ENCODE measurements at regions not wholly inside any gene's neighbourhood (a gene's known extent, or its start where the extent isn't known, plus 50 kb on each side); places are given as distances from the start of the nearest gene placed in this dataset.

GRCh38 chr9:88819476-88819875, 171.8 kb upstream of the S1PR3 start:
- BruUV-seq (replicated peaks), result no TSS peak
- no peak for DNase-seq (ENCODE audit: low read depth, low spot score)
- no peak overlapping the region for H3K4me3 ChIP-seq (replicated peaks in 1 of 3; ENCODE audit: insufficient read depth in 1 of 3, low read depth in 1 of 3, low read length in 3 of 3)
- no peaks in the 10 kb centered on the region for H3K36me3 ChIP-seq (ENCODE audit: control insufficient read depth in 2 of 2, extremely low read depth in 1 of 2, insufficient read depth in 2 of 2, low read length in 2 of 2)
- H3K27ac ChIP-seq (ENCODE audit: insufficient read depth, low read depth, low read length), result no peak overlapping the region
- no peaks in the 10 kb centered on the region for H3K9me3 ChIP-seq (replicated peaks; ENCODE audit: control insufficient read depth, insufficient read depth, low read length)
- dilution Hi-C loops (cut with MboI; ENCODE audit: extremely low pct_ligation_motif_present, low sequenced_read_pairs), result no loop called here
- no peak overlapping the region for H2AFZ ChIP-seq (ENCODE audit: low read depth, low read length)
- TF ChIP-seq FOS (IDR thresholded peaks at IDR 0.05; ENCODE audit: borderline replicate concordance, insufficient read depth, low read length) (no peak), EZH2 (IDR thresholded peaks at IDR 0.05; ENCODE audit: borderline replicate concordance, low read depth, low read length, severe bottlenecking) (no peak), GATA2 (IDR thresholded peaks at IDR 0.05; ENCODE audit: insufficient read depth, insufficient read length, low read depth, low read length) (no peak)
- H3K79me2 ChIP-seq (ENCODE audit: control insufficient read depth, insufficient read depth, low read length), result no peaks in the 10 kb centered on the region
- intact Hi-C loops (cut with micrococcal nuclease), result no loop called here
- H3K9me1 ChIP-seq (replicated peaks; ENCODE audit: control insufficient read depth, extremely low read depth, insufficient read depth, low read length), result no peaks in the 10 kb centered on the region
- ChIA-PET POLR2A (no interaction called here), CTCF (interaction anchor here (1.0 to 1.2 kb wide), 2 partner anchors 37 to 181 kb away, joined by 3 to 5 read pairs; no protein-coding TSS in a partner anchor)
- H3K4me2 ChIP-seq (ENCODE audit: insufficient read depth, low read length), result no peak overlapping the region
- H3K9ac ChIP-seq (replicated peaks; ENCODE audit: extremely low read depth, insufficient read depth, low read length), result no peak overlapping the region
- no peaks in the 10 kb centered on the region for H3K27me3 ChIP-seq (ENCODE audit: control insufficient read depth in 2 of 2, insufficient read depth in 2 of 2, low read length in 2 of 2)
- FAIRE-seq, result no peak
- no peaks in the 10 kb centered on the region for H3K4me1 ChIP-seq (ENCODE audit: control insufficient read depth, extremely low read depth, insufficient read depth, low read length)
- H4K20me1 ChIP-seq (replicated peaks; ENCODE audit: control insufficient read depth, extremely low read depth, insufficient read depth, low read length), result no peaks in the 10 kb centered on the region

GRCh38 chr9:88820055-88820454, 171.2 kb upstream of the S1PR3 start:
- no peaks in the 10 kb centered on the region for H4K20me1 ChIP-seq (replicated peaks; ENCODE audit: control insufficient read depth, extremely low read depth, insufficient read depth, low read length)
- H3K27me3 ChIP-seq (ENCODE audit: control insufficient read depth in 2 of 2, insufficient read depth in 2 of 2, low read length in 2 of 2), result no peaks in the 10 kb centered on the region
- no peak overlapping the region for H3K4me3 ChIP-seq (replicated peaks in 1 of 3; ENCODE audit: insufficient read depth in 1 of 3, low read depth in 1 of 3, low read length in 3 of 3)
- H3K4me1 ChIP-seq (ENCODE audit: control insufficient read depth, extremely low read depth, insufficient read depth, low read length), result no peaks in the 10 kb centered on the region
- POLR2A ChIA-PET, result no interaction called here
- no peak overlapping the region for H2AFZ ChIP-seq (ENCODE audit: low read depth, low read length)
- H3K79me2 ChIP-seq (ENCODE audit: control insufficient read depth, insufficient read depth, low read length), result no peaks in the 10 kb centered on the region
- no TSS peak for BruUV-seq (replicated peaks)
- no peaks in the 10 kb centered on the region for H3K9me1 ChIP-seq (replicated peaks; ENCODE audit: control insufficient read depth, extremely low read depth, insufficient read depth, low read length)
- no peak overlapping the region for H3K4me2 ChIP-seq (ENCODE audit: insufficient read depth, low read length)
- DNase-seq (ENCODE audit: low read depth, low spot score), result no peak
- no peak for TF ChIP-seq POLR2AphosphoS5 (IDR thresholded peaks at IDR 0.05; ENCODE audit: insufficient read depth, low read depth, low read length)
- TF ChIP-seq JUN (IDR thresholded peaks at IDR 0.05; ENCODE audit: borderline replicate concordance, insufficient read depth, insufficient read length, low read depth), result no peak
- no peak for TF ChIP-seq EZH2 (IDR thresholded peaks at IDR 0.05; ENCODE audit: borderline replicate concordance, low read depth, low read length, severe bottlenecking)
- TF ChIP-seq POLR2A (IDR thresholded peaks at IDR 0.05; ENCODE audit: low read depth, low read length), result no peak
- TF ChIP-seq GATA2 (IDR thresholded peaks at IDR 0.05; ENCODE audit: insufficient read depth, insufficient read length, low read depth, low read length), result no peak
- TF ChIP-seq FOS (IDR thresholded peaks at IDR 0.05; ENCODE audit: borderline replicate concordance, insufficient read depth, low read length), result no peak
- TF ChIP-seq CTCF (IDR thresholded peaks at IDR 0.05; ENCODE audit: extremely low read depth in 1 of 2, insufficient read depth in 1 of 2, low read depth in 1 of 2, low read length in 2 of 2), result no peak
- no peak for TF ChIP-seq MAX (IDR thresholded peaks at IDR 0.05; ENCODE audit: insufficient read depth, insufficient read length)
- TF ChIP-seq MYC (IDR thresholded peaks at IDR 0.05; ENCODE audit: low read depth, low read length), result no peak
- H3K9ac ChIP-seq (replicated peaks; ENCODE audit: extremely low read depth, insufficient read depth, low read length), result no peak overlapping the region
- no peaks in the 10 kb centered on the region for H3K9me3 ChIP-seq (replicated peaks; ENCODE audit: control insufficient read depth, insufficient read depth, low read length)
- no peak for FAIRE-seq
- dilution Hi-C loops (cut with MboI; ENCODE audit: extremely low pct_ligation_motif_present, low sequenced_read_pairs), result no loop called here
- CTCF ChIA-PET, result no interaction called here
- intact Hi-C loops (cut with micrococcal nuclease), result loop anchor here (10.0 kb wide), 1 partner anchor 65 kb away; no protein-coding TSS in a partner anchor
- H3K27ac ChIP-seq (ENCODE audit: insufficient read depth, low read depth, low read length), result no peak overlapping the region
- no peaks in the 10 kb centered on the region for H3K36me3 ChIP-seq (ENCODE audit: control insufficient read depth in 2 of 2, extremely low read depth in 1 of 2, insufficient read depth in 2 of 2, low read length in 2 of 2)

Measured in endothelial cell of umbilical vein (primary cell).